ENCODE measurements at regions not wholly inside any gene's neighbourhood (a gene's known extent, or its start where the extent isn't known, plus 50 kb on each side); places are given as distances from the start of the nearest gene placed in this dataset.

GRCh38 chr2:128520791-128521190 is 202.1 kb upstream of the HS6ST1 start:
- no peaks in the 10 kb centered on the region for H3K36me3 ChIP-seq (ENCODE audit: control insufficient read depth, insufficient read depth, low read length)
- H3K9me3 ChIP-seq (ENCODE audit: control insufficient read depth, low read length) = no peaks in the 10 kb centered on the region
- no peaks in the 10 kb centered on the region for H3K27me3 ChIP-seq (replicated peaks; ENCODE audit: control insufficient read depth, insufficient read depth, low read length, poor library complexity, severe bottlenecking)
- no peak for DNase-seq
- H3K27ac ChIP-seq (ENCODE audit: insufficient read depth, low read length, poor library complexity, severe bottlenecking) = no peak overlapping the region
- H3K4me3 ChIP-seq (ENCODE audit: insufficient read depth, low read depth, low read length, poor library complexity, severe bottlenecking) = no peak overlapping the region
- no peaks in the 10 kb centered on the region for H3K4me1 ChIP-seq (ENCODE audit: control insufficient read depth, insufficient read depth, low read length, poor library complexity, severe bottlenecking)

GRCh38 chr2:128521482-128521881 is 202.8 kb upstream of the HS6ST1 start:
- no peak overlapping the region for H3K27ac ChIP-seq (ENCODE audit: insufficient read depth, low read length, poor library complexity, severe bottlenecking)
- no peaks in the 10 kb centered on the region for H3K27me3 ChIP-seq (replicated peaks; ENCODE audit: control insufficient read depth, insufficient read depth, low read length, poor library complexity, severe bottlenecking)
- no peaks in the 10 kb centered on the region for H3K9me3 ChIP-seq (ENCODE audit: control insufficient read depth, low read length)
- no peaks in the 10 kb centered on the region for H3K4me1 ChIP-seq (ENCODE audit: control insufficient read depth, insufficient read depth, low read length, poor library complexity, severe bottlenecking)
- no peak for DNase-seq
- H3K4me3 ChIP-seq (ENCODE audit: insufficient read depth, low read depth, low read length, poor library complexity, severe bottlenecking) = no peak overlapping the region
- H3K36me3 ChIP-seq (ENCODE audit: control insufficient read depth, insufficient read depth, low read length) = no peaks in the 10 kb centered on the region

- Histone ChIP-seq H3K9me3 (ENCODE audit: control insufficient read depth, low read length) (no peaks in the 10 kb centered on the region), H3K4me3 (ENCODE audit: insufficient read depth, low read depth, low read length, poor library complexity, severe bottlenecking) (no peak overlapping the region), H3K27ac (ENCODE audit: insufficient read depth, low read length, poor library complexity, severe bottlenecking) (no peak overlapping the region), H3K4me1 (ENCODE audit: control insufficient read depth, insufficient read depth, low read length, poor library complexity, severe bottlenecking) (no peaks in the 10 kb centered on the region), H3K27me3 (replicated peaks; ENCODE audit: control insufficient read depth, insufficient read depth, low read length, poor library complexity, severe bottlenecking) (no peaks in the 10 kb centered on the region), H3K36me3 (ENCODE audit: control insufficient read depth, insufficient read depth, low read length) (no peaks in the 10 kb centered on the region)
- no peak for DNase-seq
These were observed 204.2 kb upstream of the HS6ST1 start for GRCh38 chr2:128522829-128523228.

GRCh38 chr2:128523457-128523856 is 204.8 kb upstream of the HS6ST1 start:
- H3K27me3 ChIP-seq (replicated peaks; ENCODE audit: control insufficient read depth, insufficient read depth, low read length, poor library complexity, severe bottlenecking) = no peaks in the 10 kb centered on the region
- no peaks in the 10 kb centered on the region for H3K4me1 ChIP-seq (ENCODE audit: control insufficient read depth, insufficient read depth, low read length, poor library complexity, severe bottlenecking)
- no peaks in the 10 kb centered on the region for H3K9me3 ChIP-seq (ENCODE audit: control insufficient read depth, low read length)
- DNase-seq = no peak
- H3K27ac ChIP-seq (ENCODE audit: insufficient read depth, low read length, poor library complexity, severe bottlenecking) = no peak overlapping the region
- H3K36me3 ChIP-seq (ENCODE audit: control insufficient read depth, insufficient read depth, low read length) = no peaks in the 10 kb centered on the region
- H3K4me3 ChIP-seq (ENCODE audit: insufficient read depth, low read depth, low read length, poor library complexity, severe bottlenecking) = no peak overlapping the region

- no peak overlapping the region for H3K4me3 ChIP-seq (ENCODE audit: insufficient read depth, low read depth, low read length, poor library complexity, severe bottlenecking)
- H3K27me3 ChIP-seq (replicated peaks; ENCODE audit: control insufficient read depth, insufficient read depth, low read length, poor library complexity, severe bottlenecking) = no peaks in the 10 kb centered on the region
- no peaks in the 10 kb centered on the region for H3K9me3 ChIP-seq (ENCODE audit: control insufficient read depth, low read length)
- no peak for DNase-seq
- no peak overlapping the region for H3K27ac ChIP-seq (ENCODE audit: insufficient read depth, low read length, poor library complexity, severe bottlenecking)
- no peaks in the 10 kb centered on the region for H3K4me1 ChIP-seq (ENCODE audit: control insufficient read depth, insufficient read depth, low read length, poor library complexity, severe bottlenecking)
- H3K36me3 ChIP-seq (ENCODE audit: control insufficient read depth, insufficient read depth, low read length) = no peaks in the 10 kb centered on the region
These were observed 205.5 kb upstream of the HS6ST1 start for GRCh38 chr2:128524183-128524582.

- no peaks in the 10 kb centered on the region for H3K36me3 ChIP-seq (ENCODE audit: control insufficient read depth, insufficient read depth, low read length)
- H3K27ac ChIP-seq (ENCODE audit: insufficient read depth, low read length, poor library complexity, severe bottlenecking) = no peak overlapping the region
- H3K4me1 ChIP-seq (ENCODE audit: control insufficient read depth, insufficient read depth, low read length, poor library complexity, severe bottlenecking) = no peaks in the 10 kb centered on the region
- no peaks in the 10 kb centered on the region for H3K27me3 ChIP-seq (replicated peaks; ENCODE audit: control insufficient read depth, insufficient read depth, low read length, poor library complexity, severe bottlenecking)
- no peaks in the 10 kb centered on the region for H3K9me3 ChIP-seq (ENCODE audit: control insufficient read depth, low read length)
- no peak overlapping the region for H3K4me3 ChIP-seq (ENCODE audit: insufficient read depth, low read depth, low read length, poor library complexity, severe bottlenecking)
- DNase-seq = no peak
These were observed 207.0 kb upstream of the HS6ST1 start for GRCh38 chr2:128525653-128526052.

GRCh38 chr2:128526455-128526976 is 207.8 kb upstream of the HS6ST1 start:
- H3K4me1 ChIP-seq (ENCODE audit: control insufficient read depth, insufficient read depth, low read length, poor library complexity, severe bottlenecking) = no peaks in the 10 kb centered on the region
- no peaks in the 10 kb centered on the region for H3K36me3 ChIP-seq (ENCODE audit: control insufficient read depth, insufficient read depth, low read length)
- H3K4me3 ChIP-seq (ENCODE audit: insufficient read depth, low read depth, low read length, poor library complexity, severe bottlenecking) = no peak overlapping the region
- H3K27ac ChIP-seq (ENCODE audit: insufficient read depth, low read length, poor library complexity, severe bottlenecking) = no peak overlapping the region
- no peak for DNase-seq
- no peaks in the 10 kb centered on the region for H3K9me3 ChIP-seq (ENCODE audit: control insufficient read depth, low read length)
- no peaks in the 10 kb centered on the region for H3K27me3 ChIP-seq (replicated peaks; ENCODE audit: control insufficient read depth, insufficient read depth, low read length, poor library complexity, severe bottlenecking)

GRCh38 chr2:128528133-128528532 is 209.5 kb upstream of the HS6ST1 start:
- Histone ChIP-seq H3K36me3 (ENCODE audit: control insufficient read depth, insufficient read depth, low read length) (no peaks in the 10 kb centered on the region), H3K4me3 (ENCODE audit: insufficient read depth, low read depth, low read length, poor library complexity, severe bottlenecking) (no peak overlapping the region), H3K4me1 (ENCODE audit: control insufficient read depth, insufficient read depth, low read length, poor library complexity, severe bottlenecking) (no peaks in the 10 kb centered on the region), H3K27ac (ENCODE audit: insufficient read depth, low read length, poor library complexity, severe bottlenecking) (no peak overlapping the region), H3K27me3 (replicated peaks; ENCODE audit: control insufficient read depth, insufficient read depth, low read length, poor library complexity, severe bottlenecking) (no peaks in the 10 kb centered on the region), H3K9me3 (ENCODE audit: control insufficient read depth, low read length) (no peaks in the 10 kb centered on the region)
- no peak for DNase-seq

- Histone ChIP-seq H3K27me3 (replicated peaks; ENCODE audit: control insufficient read depth, insufficient read depth, low read length, poor library complexity, severe bottlenecking) (no peaks in the 10 kb centered on the region), H3K4me1 (ENCODE audit: control insufficient read depth, insufficient read depth, low read length, poor library complexity, severe bottlenecking) (no peaks in the 10 kb centered on the region), H3K27ac (ENCODE audit: insufficient read depth, low read length, poor library complexity, severe bottlenecking) (no peak overlapping the region), H3K4me3 (ENCODE audit: insufficient read depth, low read depth, low read length, poor library complexity, severe bottlenecking) (no peak overlapping the region), H3K36me3 (ENCODE audit: control insufficient read depth, insufficient read depth, low read length) (no peaks in the 10 kb centered on the region), H3K9me3 (ENCODE audit: control insufficient read depth, low read length) (no peaks in the 10 kb centered on the region)
- no peak for DNase-seq
These were observed 211.4 kb upstream of the HS6ST1 start for GRCh38 chr2:128530025-128530573.

GRCh38 chr2:128531856-128532255 is 213.2 kb upstream of the HS6ST1 start:
- Histone ChIP-seq H3K9me3 (ENCODE audit: control insufficient read depth, low read length) (no peaks in the 10 kb centered on the region), H3K27ac (ENCODE audit: insufficient read depth, low read length, poor library complexity, severe bottlenecking) (no peak overlapping the region), H3K4me1 (ENCODE audit: control insufficient read depth, insufficient read depth, low read length, poor library complexity, severe bottlenecking) (no peaks in the 10 kb centered on the region), H3K36me3 (ENCODE audit: control insufficient read depth, insufficient read depth, low read length) (no peaks in the 10 kb centered on the region), H3K27me3 (replicated peaks; ENCODE audit: control insufficient read depth, insufficient read depth, low read length, poor library complexity, severe bottlenecking) (no peaks in the 10 kb centered on the region), H3K4me3 (ENCODE audit: insufficient read depth, low read depth, low read length, poor library complexity, severe bottlenecking) (no peak overlapping the region)
- DNase-seq = no peak
